GM10266 (cell line): ENCODE measurements at regions not wholly inside any gene's neighbourhood (a gene's known extent, or its start where the extent isn't known, plus 50 kb on each side); places are given as distances from the start of the nearest gene placed in this dataset.

ENCODE experiments used
- DNase-seq: peaks from one replicate; pipeline ENCODE4 v3.0.0; 2012; ENCODE audit errors: extremely low spot score
- CTCF ChIP-seq: IDR thresholded peaks from 2 replicates; pipeline ENCODE4 v1.5.1; 2012; ENCODE audit warnings: mild to moderate bottlenecking, low read depth; ENCODE audit not compliant: control insufficient read depth, insufficient read depth; ENCODE audit errors: missing control alignments

GRCh38 chr13:54356209-54356608, 1327.6 kb downstream of the OLFM4 start:
- no peak for DNase-seq
- TF ChIP-seq CTCF: no peak

- TF ChIP-seq CTCF: no peak
- no peak for DNase-seq
Observed at GRCh38 chr13:54356849-54357248, 1328.2 kb downstream of the OLFM4 start.

GRCh38 chr13:54357284-54357933, 1328.8 kb downstream of the OLFM4 start:
- no peak for DNase-seq
- no peak for TF ChIP-seq CTCF

DNA sequence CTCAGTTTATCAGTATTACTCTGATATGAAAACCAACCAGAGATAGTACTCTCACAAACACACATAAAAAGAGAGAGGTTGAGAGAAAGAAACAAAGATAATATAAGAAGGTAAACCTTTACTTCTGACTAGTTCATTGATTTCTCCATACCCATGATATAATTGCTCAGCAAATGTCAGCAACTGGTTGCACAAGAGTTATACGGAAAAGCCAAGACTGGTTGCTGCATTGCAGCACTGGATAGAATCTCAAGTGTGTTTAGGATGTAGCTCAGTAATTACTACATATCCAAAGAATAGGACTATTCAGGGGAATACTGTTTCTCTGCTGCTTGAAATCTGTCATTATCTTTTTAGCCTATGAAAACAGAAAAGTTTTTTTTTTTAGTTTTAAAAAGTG, 1332.8 kb downstream of the OLFM4 start:
- no peak for TF ChIP-seq CTCF

GRCh38 chr13:54366728-54367127, 1338.1 kb downstream of the OLFM4 start:
- no peak for TF ChIP-seq CTCF

More for the DNA sequence above, 1332.8 kb downstream of the OLFM4 start:
- DNase-seq: no peak

GRCh38 chr13:54367639-54368271, 1339.1 kb downstream of the OLFM4 start:
- DNase-seq: no peak
- no peak for TF ChIP-seq CTCF

More at GRCh38 chr13:54366728-54367127, 1338.1 kb downstream of the OLFM4 start:
- no peak for DNase-seq

GRCh38 chr13:54368387-54368786, 1339.8 kb downstream of the OLFM4 start:
- no peak for DNase-seq
- TF ChIP-seq CTCF: no peak
